Activated T-cell treated with anti-CD3 and anti-CD28 coated beads for 4 hours (primary cell): ENCODE measurements at regions not wholly inside any gene's neighbourhood (a gene's known extent, or its start where the extent isn't known, plus 50 kb on each side); places are given as distances from the start of the nearest gene placed in this dataset.

ENCODE experiments used
- DNase-seq: peaks from one replicate; pipeline ENCODE4 v3.0.0-alpha.2; 2020

DNA sequence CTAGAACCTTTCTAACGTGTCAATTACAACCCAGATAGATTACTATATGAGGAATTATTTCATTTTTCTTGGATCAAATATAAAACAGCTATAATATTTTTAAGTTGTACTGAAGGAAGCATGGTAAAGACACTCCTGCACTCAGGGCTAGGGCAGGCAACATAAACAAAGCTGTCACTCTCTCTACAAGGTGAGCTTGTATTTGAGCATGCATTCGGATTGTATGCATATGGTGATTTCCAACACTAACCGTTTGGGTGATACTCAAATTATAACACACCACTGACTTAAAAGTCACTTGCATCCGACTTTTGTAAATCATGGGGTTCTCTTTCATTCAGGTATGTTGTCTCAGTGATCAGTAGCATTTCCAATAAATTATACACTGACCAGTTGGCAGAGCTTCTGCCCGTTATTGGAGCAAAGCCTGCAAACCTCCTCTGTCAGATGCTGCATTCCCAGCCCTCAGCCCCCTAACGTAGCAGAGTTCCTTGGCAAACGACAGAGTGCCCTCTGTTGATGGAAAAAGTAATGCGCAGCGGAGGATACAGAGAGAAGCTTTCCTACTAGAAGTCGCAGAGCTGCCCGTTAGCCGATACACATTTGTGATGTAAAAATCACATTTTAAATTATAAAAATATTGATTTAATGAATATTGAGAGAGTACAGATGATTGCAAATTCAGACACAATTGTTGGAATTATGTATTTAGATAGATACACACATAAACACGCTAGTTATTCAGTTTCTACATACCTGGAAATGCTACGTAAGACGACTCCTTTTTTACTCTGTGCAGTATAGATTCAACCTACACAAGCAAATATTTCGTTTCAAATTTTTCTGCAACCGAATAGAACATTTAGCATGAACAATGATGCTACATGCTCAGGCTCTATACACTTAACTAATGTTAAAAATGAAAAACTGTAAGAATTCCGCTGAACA lies 173.9 kb upstream of the SP4 start:
- DNase-seq = peak; percentile 15

DNA sequence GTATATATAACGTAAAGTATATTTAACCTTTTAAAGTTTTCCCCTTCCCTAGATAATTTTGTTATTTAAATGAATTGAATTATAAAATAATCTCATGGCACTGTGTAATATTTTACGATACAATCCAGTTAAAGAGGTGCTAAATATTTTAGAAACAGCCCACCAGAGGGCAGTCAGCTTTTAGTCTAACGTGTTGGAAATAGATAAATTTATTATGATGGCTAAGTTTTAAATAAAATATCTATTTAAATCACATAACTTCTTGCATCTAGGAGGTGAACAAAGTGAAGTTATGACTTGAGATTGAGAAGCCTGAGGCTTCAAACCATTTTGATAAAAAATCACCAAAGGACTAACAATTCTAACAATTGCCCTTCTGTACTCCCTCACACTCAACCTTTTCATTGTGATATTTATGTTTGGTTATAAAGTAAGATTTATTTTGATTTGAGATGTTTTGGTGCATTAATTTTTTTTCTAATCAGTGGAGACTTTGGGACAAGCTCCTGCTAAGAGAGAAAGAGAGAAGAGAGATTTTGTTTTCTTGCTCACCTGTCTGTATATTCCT lies 171.5 kb upstream of the SP4 start:
- DNase-seq = no peak

GRCh38 chr7:21260939-21261338 lies 166.9 kb upstream of the SP4 start:
- DNase-seq = no peak

DNA sequence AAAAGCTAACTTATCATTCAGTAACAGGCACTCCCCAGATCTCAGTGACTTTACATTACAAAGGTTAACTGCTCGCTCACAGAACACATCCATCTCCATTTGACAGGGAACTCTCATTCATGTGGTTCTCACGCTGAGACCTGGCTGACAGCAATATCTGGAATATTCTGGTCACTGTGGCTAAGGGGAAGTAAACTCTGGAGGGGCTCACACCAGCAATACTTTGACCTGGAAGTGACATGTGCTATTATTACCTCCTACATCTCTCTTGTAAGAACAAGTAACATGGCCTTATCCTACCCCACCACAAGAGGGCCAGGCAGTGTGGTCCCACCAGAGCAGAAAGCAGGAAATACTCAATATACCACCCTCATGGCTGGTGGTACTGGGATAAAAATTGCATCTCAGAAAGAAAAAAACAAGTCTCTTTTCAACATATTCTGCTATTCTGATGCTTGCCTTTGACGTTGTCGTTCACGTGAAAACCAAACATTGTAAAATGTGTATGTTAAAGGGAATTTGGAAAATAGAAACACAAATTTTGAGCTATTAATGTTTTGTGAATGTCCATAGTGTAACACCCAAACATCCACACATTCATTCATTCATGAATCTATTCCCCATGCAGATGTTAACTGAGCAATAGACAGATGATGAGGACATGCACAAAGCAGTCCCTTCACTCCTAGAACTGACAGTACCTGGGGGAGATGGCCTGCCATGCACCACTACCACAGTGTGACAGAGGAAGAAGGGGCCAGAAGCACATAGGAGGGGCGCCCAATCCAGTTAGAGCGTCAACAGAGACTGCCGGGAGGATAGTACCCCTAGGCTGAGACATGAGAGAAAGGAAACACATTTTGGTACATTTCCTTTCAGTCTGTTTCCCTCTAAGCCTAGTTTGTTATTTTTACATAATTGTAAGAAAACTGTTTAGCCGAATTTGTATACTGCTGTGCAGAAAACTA lies 166.0 kb upstream of the SP4 start:
- DNase-seq = peak; percentile 15

- no peak for DNase-seq
Observed at GRCh38 chr7:21269021-21269420, 158.9 kb upstream of the SP4 start.

DNA sequence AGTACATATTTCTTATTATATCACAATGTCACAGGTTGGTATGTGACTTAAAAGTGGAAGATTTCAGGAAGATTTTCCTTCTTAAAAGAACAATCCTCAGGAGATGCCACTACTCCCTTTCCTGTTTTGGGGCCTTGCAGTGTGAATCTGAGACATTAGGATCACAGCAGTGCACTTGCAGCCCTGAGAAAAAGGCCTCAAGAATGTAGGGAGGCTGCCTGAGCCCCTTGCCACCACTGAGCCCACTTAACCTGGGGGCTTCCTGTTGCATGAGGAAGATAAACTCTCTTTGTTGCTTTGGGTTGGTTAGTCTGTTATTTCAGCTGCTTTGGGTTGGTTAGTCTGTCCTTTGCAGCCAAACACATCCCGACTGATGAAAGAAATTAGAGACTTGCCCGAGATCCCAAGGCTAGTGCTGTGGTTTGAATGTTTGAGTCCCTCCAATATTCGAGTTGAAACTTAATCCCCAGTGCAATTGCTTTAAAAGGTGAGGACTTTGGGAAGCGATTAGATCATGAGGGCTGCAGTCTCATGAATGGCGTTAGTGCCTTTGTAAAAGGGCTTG lies 151.3 kb upstream of the SP4 start:
- no peak for DNase-seq

GRCh38 chr7:21278944-21279343 lies 148.9 kb upstream of the SP4 start:
- no peak for DNase-seq

- no peak for DNase-seq
Observed at GRCh38 chr7:21281193-21281592, 146.7 kb upstream of the SP4 start.

DNA sequence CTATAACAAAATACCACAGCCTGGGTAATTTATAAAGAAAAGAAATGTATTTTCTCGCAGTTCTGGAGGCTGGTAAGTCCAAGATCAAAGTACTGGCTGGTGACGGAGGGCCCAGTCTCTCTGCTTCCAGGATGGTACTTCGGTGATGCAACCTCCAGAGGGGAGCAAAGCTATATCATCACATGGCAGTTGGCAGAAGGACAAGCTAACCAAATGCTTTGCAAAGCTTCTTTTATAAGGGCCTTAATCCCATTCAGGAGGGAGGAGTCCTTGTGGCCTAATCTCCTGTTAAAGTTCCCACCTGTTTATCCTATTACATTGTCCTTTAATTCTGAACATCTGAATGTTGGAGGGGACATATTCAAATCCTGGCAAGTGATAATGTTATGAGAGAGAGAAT lies 134.1 kb upstream of the SP4 start:
- no peak for DNase-seq

DNA sequence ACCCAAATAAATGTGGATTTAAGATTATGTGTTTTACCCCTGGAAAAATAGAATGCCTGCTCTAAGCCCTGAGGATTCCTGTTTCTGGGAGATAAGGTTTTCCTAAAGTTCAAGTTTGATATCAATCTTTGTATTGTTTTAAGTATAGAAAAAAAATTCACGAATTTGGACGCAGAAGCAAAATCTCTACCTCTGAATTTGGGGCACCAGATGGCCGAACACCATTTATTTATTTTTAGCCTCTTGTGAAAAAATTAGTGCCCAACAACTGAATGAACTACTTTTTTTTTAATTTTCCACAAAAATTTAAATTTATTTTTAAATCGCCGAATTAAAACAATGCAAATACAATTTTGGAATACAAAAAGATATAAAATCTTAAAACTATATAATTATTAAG lies 128.1 kb upstream of the SP4 start:
- no peak for DNase-seq

DNA sequence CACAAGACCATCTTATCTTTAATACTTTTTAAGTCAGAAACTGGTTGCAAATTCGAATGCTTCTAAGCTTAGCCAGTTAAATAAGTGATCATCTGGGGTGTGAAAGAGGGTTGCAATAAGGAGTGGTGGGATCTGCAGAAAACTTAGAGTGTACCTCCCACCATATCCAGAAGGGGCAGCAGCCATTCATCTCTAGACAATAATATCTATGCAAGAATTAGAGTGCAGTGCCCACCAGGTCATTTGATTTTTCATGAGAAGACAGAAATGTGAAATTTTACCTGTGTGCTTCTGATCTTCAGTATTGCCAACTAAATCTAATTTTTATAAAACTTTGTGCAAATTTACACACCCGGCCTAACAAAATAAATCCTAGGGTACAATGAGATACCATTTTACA lies 127.2 kb upstream of the SP4 start:
- DNase-seq = no peak

DNA sequence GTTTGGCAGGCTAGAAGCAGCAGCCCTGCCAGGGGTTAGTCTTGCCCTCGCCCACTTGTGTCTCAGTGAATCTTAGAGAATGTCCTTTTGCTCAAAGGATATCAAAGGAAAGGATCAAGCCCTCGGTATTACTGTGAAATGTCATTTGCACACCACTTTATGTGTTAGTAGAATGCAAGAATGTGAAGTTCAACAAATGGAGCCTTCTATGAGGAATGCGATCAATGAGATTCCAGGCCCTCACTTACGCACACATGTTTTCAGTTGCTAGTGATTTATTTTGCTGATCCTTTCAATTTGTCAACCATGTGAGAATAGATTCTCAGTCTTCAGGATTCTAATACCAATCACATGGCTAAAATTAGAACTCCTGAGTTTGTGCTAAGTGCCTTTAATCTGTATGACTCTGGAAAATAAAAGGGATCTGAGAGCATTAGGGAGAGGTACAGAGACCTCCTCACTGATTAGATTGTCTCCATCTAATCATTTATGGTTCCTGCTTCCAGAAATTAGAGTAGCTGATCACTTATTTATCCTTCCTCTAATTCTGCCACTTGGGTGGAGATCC lies 123.0 kb upstream of the SP4 start:
- DNase-seq = no peak

DNA sequence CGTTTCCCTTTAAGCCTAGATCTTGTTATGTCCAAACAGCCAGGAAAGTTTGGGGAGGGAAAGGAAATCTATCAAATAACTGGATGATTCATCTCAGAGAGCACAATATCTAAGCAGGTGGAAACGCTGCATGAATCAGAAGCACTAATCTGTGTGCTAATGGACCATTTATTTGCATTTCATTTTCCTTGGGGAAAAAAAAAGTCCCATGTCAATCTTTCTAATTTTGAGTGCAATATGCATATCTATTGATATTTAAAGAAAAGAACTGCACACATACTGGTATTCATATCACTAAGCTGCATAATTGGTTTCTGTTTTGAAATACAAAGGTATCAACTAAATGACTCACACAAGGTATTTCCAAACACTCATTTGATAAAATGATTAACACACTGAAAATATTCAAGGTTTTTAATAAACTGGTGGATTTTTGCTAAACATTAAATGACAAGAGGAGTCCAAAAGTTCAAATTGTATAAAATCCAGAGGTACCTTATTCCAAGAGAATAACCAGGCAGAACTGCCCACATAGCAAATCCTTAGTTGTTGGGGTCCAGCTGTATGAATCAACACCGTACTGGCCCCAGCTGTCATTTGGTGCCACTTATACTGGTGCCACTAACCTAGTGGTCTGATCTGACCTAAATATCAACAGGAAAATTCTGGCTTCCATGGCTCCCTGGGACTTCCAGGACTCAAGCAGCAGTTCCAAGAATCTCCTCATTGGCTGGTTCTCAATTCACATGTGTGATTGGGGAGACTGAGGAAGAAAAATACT lies 122.2 kb upstream of the SP4 start:
- no peak for DNase-seq

- DNase-seq = no peak
Observed at GRCh38 chr7:21314954-21315353, 112.9 kb upstream of the SP4 start.

GRCh38 chr7:21317966-21318915 lies 109.6 kb upstream of the SP4 start:
- DNase-seq = no peak

DNA sequence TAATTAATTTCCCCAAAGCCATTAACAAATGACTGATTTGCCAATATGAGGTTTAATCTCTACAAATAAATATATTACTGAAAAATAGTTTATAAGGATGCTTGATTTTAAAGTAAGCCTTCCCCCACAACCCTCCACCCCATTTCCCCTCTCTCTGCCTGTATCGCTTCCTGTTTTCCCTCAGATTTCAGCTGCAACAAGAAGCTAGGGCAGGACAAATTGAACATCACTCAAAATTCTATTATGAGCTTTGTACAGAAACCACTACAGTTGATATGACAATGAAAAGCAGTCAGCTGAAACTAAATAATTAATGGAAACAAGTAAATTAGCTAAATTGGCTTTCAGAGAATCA lies 109.0 kb upstream of the SP4 start:
- no peak for DNase-seq

- DNase-seq = no peak
Observed at GRCh38 chr7:21326241-21326640, 101.6 kb upstream of the SP4 start.

DNA sequence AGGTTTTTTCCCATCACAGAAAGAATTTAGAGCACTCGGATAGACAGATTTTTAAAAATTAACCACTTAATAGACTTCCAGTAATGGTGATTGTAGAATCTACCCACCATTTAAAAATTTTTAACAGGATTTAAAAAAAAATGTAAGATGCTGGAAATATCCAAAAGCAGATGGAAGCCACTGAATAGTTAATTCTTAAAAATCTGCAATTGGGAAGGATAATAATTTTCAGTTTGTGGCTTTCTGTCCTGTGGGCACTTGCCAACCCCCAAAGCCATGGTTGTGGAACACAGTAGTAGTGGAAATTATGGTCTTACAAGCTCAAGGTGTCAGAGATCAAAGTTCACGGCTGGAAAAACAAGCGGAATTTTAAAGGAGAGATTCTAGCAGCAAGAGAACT lies 101.0 kb upstream of the SP4 start:
- no peak for DNase-seq

- no peak for DNase-seq
Observed at GRCh38 chr7:21327422-21328409, 100.2 kb upstream of the SP4 start.
